ENCODE measurements at regions not wholly inside any gene's neighbourhood (a gene's known extent, or its start where the extent isn't known, plus 50 kb on each side); places are given as distances from the start of the nearest gene placed in this dataset.

GRCh38 chr20:48460681-48461080 lies 367.1 kb downstream of the PREX1 start:
- ChIA-PET CTCF (no interaction called here), POLR2A (no interaction called here)
- DNase-seq (ENCODE audit: low read depth, low spot score): no peak
- no peak overlapping the region for H3K4me3 ChIP-seq (ENCODE audit: low read depth, low read length)
- no peak for TF ChIP-seq CTCF (IDR thresholded peaks at IDR 0.05; ENCODE audit: insufficient read depth, low read length, missing control alignments)

GRCh38 chr20:48459722-48460395 lies 367.9 kb downstream of the PREX1 start:
- H3K4me3 ChIP-seq (ENCODE audit: low read depth, low read length): no peak overlapping the region
- POLR2A ChIA-PET: no interaction called here
- CTCF ChIA-PET: no interaction called here
- no peak for TF ChIP-seq CTCF (IDR thresholded peaks at IDR 0.05; ENCODE audit: insufficient read depth, low read length, missing control alignments)
- DNase-seq (ENCODE audit: low read depth, low spot score): no peak

GRCh38 chr20:48458601-48459385 lies 369.0 kb downstream of the PREX1 start:
- POLR2A ChIA-PET: no interaction called here
- H3K4me3 ChIP-seq (ENCODE audit: low read depth, low read length): no peak overlapping the region
- CTCF ChIA-PET: no interaction called here
- TF ChIP-seq CTCF (IDR thresholded peaks at IDR 0.05; ENCODE audit: insufficient read depth, low read length, missing control alignments): no peak
- DNase-seq (ENCODE audit: low read depth, low spot score): no peak

- POLR2A ChIA-PET: no interaction called here
Measured at GRCh38 chr20:48458003-48458377, 369.8 kb downstream of the PREX1 start.

GRCh38 chr20:48457193-48458002 lies 370.4 kb downstream of the PREX1 start:
- DNase-seq (ENCODE audit: low read depth, low spot score): no peak
- TF ChIP-seq CTCF (IDR thresholded peaks at IDR 0.05; ENCODE audit: insufficient read depth, low read length, missing control alignments): no peak
- ChIA-PET CTCF (no interaction called here), POLR2A (no interaction called here)
- no peak overlapping the region for H3K4me3 ChIP-seq (ENCODE audit: low read depth, low read length)

More at GRCh38 chr20:48458003-48458377, 369.8 kb downstream of the PREX1 start:
- CTCF ChIA-PET: no interaction called here
- H3K4me3 ChIP-seq (ENCODE audit: low read depth, low read length): no peak overlapping the region
- TF ChIP-seq CTCF (IDR thresholded peaks at IDR 0.05; ENCODE audit: insufficient read depth, low read length, missing control alignments): no peak
- DNase-seq (ENCODE audit: low read depth, low spot score): no peak

Measured in AG04449 (cell line).